ENCODE measurements at regions not wholly inside any gene's neighbourhood (a gene's known extent, or its start where the extent isn't known, plus 50 kb on each side); places are given as distances from the start of the nearest gene placed in this dataset.
"Not testable (repeated sequence)": the region's sequence is repeated elsewhere in the genome, so short reads cannot be mapped to it uniquely, and the experiment has no call there.

- in situ Hi-C loops (cut with HindIII; ENCODE audit: low sequenced_read_pairs), result no loop called here
Observed at GRCh38 chr17:71769850-71770249, 351.0 kb upstream of the SOX9 start.

- in situ Hi-C loops (cut with HindIII; ENCODE audit: low sequenced_read_pairs), result loop anchor here (25.0 kb wide), 1 partner anchor 760 kb away; no protein-coding TSS in a partner anchor
Observed at GRCh38 chr17:71777048-71777640, 343.7 kb upstream of the SOX9 start.

- in situ Hi-C loops (cut with HindIII; ENCODE audit: low sequenced_read_pairs), result loop anchor here (25.0 kb wide), 1 partner anchor 758 kb away; no protein-coding TSS in a partner anchor
Observed at GRCh38 chr17:71779482-71779881, 341.3 kb upstream of the SOX9 start.

GRCh38 chr17:71780596-71780995 is 340.2 kb upstream of the SOX9 start:
- in situ Hi-C loops (cut with HindIII; ENCODE audit: low sequenced_read_pairs), result loop anchor here (25.0 kb wide), 1 partner anchor 757 kb away; no protein-coding TSS in a partner anchor

GRCh38 chr17:71782021-71782420 is 338.8 kb upstream of the SOX9 start:
- in situ Hi-C loops (cut with HindIII; ENCODE audit: low sequenced_read_pairs), result loop anchor here (25.0 kb wide), 1 partner anchor 755 kb away; no protein-coding TSS in a partner anchor

GRCh38 chr17:71790791-71791190 is 330.0 kb upstream of the SOX9 start:
- in situ Hi-C loops (cut with HindIII; ENCODE audit: low sequenced_read_pairs), result loop anchor here (25.0 kb wide), 1 partner anchor 747 kb away; no protein-coding TSS in a partner anchor

GRCh38 chr17:71791311-71791710 is 329.5 kb upstream of the SOX9 start:
- in situ Hi-C loops (cut with HindIII; ENCODE audit: low sequenced_read_pairs), result loop anchor here (25.0 kb wide), 1 partner anchor 746 kb away; no protein-coding TSS in a partner anchor

GRCh38 chr17:71792966-71793365 is 327.9 kb upstream of the SOX9 start:
- in situ Hi-C loops (cut with HindIII; ENCODE audit: low sequenced_read_pairs), result loop anchor here (25.0 kb wide), 1 partner anchor 744 kb away; no protein-coding TSS in a partner anchor

- in situ Hi-C loops (cut with HindIII; ENCODE audit: low sequenced_read_pairs), result loop anchor here (25.0 kb wide), 1 partner anchor 744 kb away; no protein-coding TSS in a partner anchor
Observed at GRCh38 chr17:71793518-71793917, 327.3 kb upstream of the SOX9 start.

GRCh38 chr17:71798701-71799100 is 322.1 kb upstream of the SOX9 start:
- in situ Hi-C loops (cut with HindIII; ENCODE audit: low sequenced_read_pairs), result loop anchor here (25.0 kb wide), 1 partner anchor 739 kb away; no protein-coding TSS in a partner anchor

- in situ Hi-C loops (cut with HindIII; ENCODE audit: low sequenced_read_pairs), result loop anchor here (25.0 kb wide), 1 partner anchor 738 kb away; no protein-coding TSS in a partner anchor
Observed at GRCh38 chr17:71799657-71800056, 321.2 kb upstream of the SOX9 start.

- in situ Hi-C loops (cut with HindIII; ENCODE audit: low sequenced_read_pairs), result no loop called here
Observed at GRCh38 chr17:71801301-71801700, 319.5 kb upstream of the SOX9 start.

GRCh38 chr17:71802663-71803062 is 318.2 kb upstream of the SOX9 start:
- in situ Hi-C loops (cut with HindIII; ENCODE audit: low sequenced_read_pairs), result no loop called here

- in situ Hi-C loops (cut with HindIII; ENCODE audit: low sequenced_read_pairs), result no loop called here
Observed at GRCh38 chr17:71803656-71804284, 317.1 kb upstream of the SOX9 start.

- in situ Hi-C loops (cut with HindIII; ENCODE audit: low sequenced_read_pairs), result no loop called here
Observed at GRCh38 chr17:71809537-71809936, 311.3 kb upstream of the SOX9 start.

GRCh38 chr17:71813861-71814260 is 307.0 kb upstream of the SOX9 start:
- in situ Hi-C loops (cut with HindIII; ENCODE audit: low sequenced_read_pairs), result not testable (repeated sequence)

GRCh38 chr17:71821511-71821910 is 299.3 kb upstream of the SOX9 start:
- in situ Hi-C loops (cut with HindIII; ENCODE audit: low sequenced_read_pairs), result no loop called here

GRCh38 chr17:71824671-71825070 is 296.1 kb upstream of the SOX9 start:
- in situ Hi-C loops (cut with HindIII; ENCODE audit: low sequenced_read_pairs), result no loop called here

GRCh38 chr17:71825687-71826086 is 295.1 kb upstream of the SOX9 start:
- in situ Hi-C loops (cut with HindIII; ENCODE audit: low sequenced_read_pairs), result no loop called here

GRCh38 chr17:71828182-71828596 is 292.6 kb upstream of the SOX9 start:
- in situ Hi-C loops (cut with HindIII; ENCODE audit: low sequenced_read_pairs), result no loop called here

- in situ Hi-C loops (cut with HindIII; ENCODE audit: low sequenced_read_pairs), result no loop called here
Observed at GRCh38 chr17:71830866-71831265, 290.0 kb upstream of the SOX9 start.

GRCh38 chr17:71842986-71843385 is 277.8 kb upstream of the SOX9 start:
- in situ Hi-C loops (cut with HindIII; ENCODE audit: low sequenced_read_pairs), result no loop called here

All from endothelial cell of hepatic sinusoid (primary cell).